Skin epidermis (tissue), 12 donors: ENCODE measurements at regions not wholly inside any gene's neighbourhood (a gene's known extent, or its start where the extent isn't known, plus 50 kb on each side); places are given as distances from the start of the nearest gene placed in this dataset.
A peak's percentile ranks its signal among the peaks of the same experiment; 100 is the strongest.

Experiments used
- H3K27ac ChIP-seq, 21 experiments: fragments of 200-600 bp; sonication (generic) in 11 of 21; one replicate each; pipeline ENCODE4 v1.5.0; 2020; ENCODE audit warnings: mild to moderate bottlenecking in 3 of 21, inconsistent platforms in 2 of 21, moderate library complexity in 2 of 21
- H3K4me3 ChIP-seq, 7 experiments: fragments of 200-600 bp; sonication (generic) in 2 of 7; one replicate each; pipeline ENCODE4 v1.5.0; 2020; ENCODE audit warnings: inconsistent platforms in 2 of 7, mild to moderate bottlenecking in 2 of 7, moderate library complexity in 1 of 7

- Histone ChIP-seq H3K27ac (peak overlapping the region in 1 of 21 experiments; percentile 21), H3K4me3 (no peak overlapping the region)
Observed at GRCh38 chr2:70036290-70036689, 51.0 kb upstream of the PCBP1 start.

- Histone ChIP-seq H3K4me3 (no peak overlapping the region), H3K27ac (peak overlapping the region in 7 of 21 experiments; percentile 8 to 51 (median 39))
Observed at GRCh38 chr2:70035344-70035844, 51.9 kb upstream of the PCBP1 start.

DNA sequence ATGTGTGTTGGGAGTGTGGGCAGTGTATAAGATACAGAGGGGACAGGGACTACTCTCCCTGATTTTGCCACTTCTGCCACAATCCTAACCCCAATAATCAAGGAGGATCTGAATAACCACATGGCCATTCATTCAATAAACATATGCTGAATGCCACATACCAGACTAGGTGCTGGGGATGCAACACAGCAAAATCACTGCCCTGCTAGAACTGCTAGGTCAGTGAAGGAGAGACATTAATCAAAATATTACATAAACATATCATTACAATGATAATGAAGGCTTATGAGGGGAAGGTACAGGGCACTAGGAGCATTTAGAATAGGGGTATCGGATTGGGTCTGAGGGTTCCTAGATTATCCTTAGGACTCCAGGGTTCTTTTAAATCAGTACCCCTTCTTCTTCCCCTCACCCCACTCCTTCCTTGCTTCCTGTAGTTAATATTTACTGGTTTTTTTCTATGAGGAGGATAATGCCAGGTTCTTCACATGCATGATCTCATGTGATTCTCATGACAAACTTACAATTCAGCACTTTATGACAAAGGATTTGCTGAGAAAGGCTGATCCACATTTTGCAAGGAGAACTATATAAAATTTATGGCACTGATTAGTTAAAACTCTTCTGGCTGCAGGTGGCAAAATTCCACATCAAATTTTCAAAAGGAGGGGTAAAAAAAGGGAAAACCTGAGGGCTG, 56.4 kb upstream of the PCBP1 start:
- H3K27ac ChIP-seq = peak overlapping the region in 17 of 21 experiments; percentile 45 to 83 (median 74)
- H3K4me3 ChIP-seq = no peak overlapping the region

DNA sequence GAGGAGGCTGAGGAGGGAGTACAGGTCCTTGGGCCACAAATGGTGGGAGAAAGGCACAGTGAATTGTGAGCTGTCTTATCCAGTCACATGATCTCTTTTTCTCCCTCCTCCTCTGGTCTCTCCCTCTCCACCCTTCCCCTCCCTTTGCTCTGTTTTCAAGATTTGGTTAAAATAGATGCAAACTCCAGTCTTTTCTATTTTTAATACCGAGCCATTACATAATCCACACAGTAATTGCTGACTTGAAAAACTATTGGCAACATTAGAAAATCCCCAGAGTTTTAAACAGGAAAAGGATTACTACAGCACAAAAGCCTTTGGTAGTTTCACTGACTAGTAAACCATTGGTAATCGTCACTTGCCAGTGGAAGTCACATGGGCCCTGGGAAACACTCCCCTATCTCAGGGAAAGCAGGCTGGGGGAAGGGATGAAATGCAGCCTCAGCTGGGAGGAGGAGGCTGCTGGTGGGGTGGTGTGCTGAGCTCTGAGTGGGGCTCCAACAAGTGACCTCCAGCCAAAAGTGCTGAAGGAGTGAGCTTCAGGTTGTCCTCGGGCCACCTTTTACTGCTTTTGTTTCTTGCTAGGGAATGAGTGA, 57.4 kb upstream of the PCBP1 start:
- H3K4me3 ChIP-seq = no peak overlapping the region
- peak overlapping the region in 19 of 21 experiments; percentile 45 to 83 (median 73) for H3K27ac ChIP-seq

- Histone ChIP-seq H3K4me3 (no peak overlapping the region), H3K27ac (no peak overlapping the region)
Observed at GRCh38 chr2:70024284-70024683, 62.9 kb upstream of the ASPRV1 start.

DNA sequence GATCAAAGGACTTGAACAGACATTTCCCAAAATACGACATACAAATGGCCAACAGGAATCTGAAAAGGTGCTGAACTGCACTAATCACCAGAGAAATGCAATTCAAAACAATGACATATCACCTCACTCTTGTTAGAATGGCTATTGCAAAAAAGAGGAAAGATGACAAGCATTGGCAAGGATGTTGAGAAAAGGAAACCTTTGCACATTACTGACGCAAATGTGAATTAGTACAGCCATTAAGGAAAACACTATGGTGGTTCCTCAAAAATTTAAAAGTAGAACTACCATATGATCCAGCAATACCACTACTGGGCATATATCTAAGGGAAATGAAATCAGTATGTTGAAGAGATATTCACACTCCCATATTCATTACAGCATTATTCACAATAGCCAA, 57.7 kb upstream of the ASPRV1 start:
- H3K27ac ChIP-seq = peak overlapping the region in 1 of 21 experiments; percentile 46
- no peak overlapping the region for H3K4me3 ChIP-seq

DNA sequence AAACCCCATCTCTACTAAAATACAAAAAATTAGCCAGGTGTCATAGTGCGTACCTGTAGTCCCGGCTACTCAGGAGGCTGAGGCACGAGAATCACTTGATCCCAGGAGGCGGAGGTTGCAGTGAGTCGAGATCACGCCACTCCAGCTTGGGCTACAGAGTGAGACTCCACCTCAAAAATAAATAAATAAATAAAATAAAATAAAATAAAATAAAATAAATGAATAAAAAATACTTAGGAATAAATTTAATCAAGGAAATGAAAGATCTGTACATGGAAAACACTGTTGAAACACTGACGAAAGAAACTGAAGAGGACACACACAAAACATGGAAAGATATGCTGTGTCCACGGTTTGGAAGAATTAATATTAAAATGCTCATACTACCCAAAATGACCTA, 56.5 kb upstream of the ASPRV1 start:
- Histone ChIP-seq H3K4me3 (no peak overlapping the region), H3K27ac (peak overlapping the region in 1 of 21 experiments; percentile 55)

- Histone ChIP-seq H3K27ac (no peak overlapping the region), H3K4me3 (no peak overlapping the region)
Observed at GRCh38 chr2:70014959-70015358, 53.5 kb upstream of the ASPRV1 start.

- Histone ChIP-seq H3K27ac (no peak overlapping the region), H3K4me3 (no peak overlapping the region)
Observed at GRCh38 chr2:70012887-70013286, 51.5 kb upstream of the ASPRV1 start.

DNA sequence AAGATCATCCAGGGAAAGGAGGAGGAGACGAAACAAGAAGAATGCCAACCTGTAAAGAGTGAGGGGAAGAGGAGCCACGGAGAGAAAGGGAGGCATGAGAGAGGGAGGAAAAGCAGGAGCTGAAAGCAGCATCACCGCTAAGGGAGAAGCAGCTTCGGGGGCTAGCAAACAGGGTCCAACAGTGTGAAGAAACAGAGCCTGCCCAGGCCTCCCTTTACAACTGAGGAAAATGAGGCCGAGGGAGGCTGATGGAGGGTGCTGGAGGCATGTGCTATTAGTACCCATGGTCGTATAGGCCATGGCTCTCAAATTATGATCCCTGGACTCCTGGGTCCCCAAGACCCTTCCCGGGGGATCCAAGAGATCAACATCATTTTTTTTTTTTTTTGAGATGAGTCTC, 50.4 kb upstream of the ASPRV1 start:
- Histone ChIP-seq H3K4me3 (no peak overlapping the region), H3K27ac (no peak overlapping the region)

GRCh38 chr2:70011335-70011734, 49.9 kb upstream of the ASPRV1 start:
- peak overlapping the region in 1 of 21 experiments; percentile 14 for H3K27ac ChIP-seq

More at GRCh38 chr2:70011335-70011734, 49.9 kb upstream of the ASPRV1 start:
- no peak overlapping the region for H3K4me3 ChIP-seq
